GM18505 (cell line): ENCODE measurements at regions not wholly inside any gene's neighbourhood (a gene's known extent, or its start where the extent isn't known, plus 50 kb on each side); places are given as distances from the start of the nearest gene placed in this dataset.

ENCODE experiments used
- ATAC-seq: cut with Tn5 transposase; IDR thresholded peaks from one replicate; pipeline ENCODE4 v1.9.1; 2021; ENCODE audit not compliant: unreplicated experiment
- POLR2A ChIP-seq: IDR thresholded peaks from 4 replicates; pipeline ENCODE4 v1.6.1; 2011; ENCODE audit warnings: borderline replicate concordance; ENCODE audit not compliant: insufficient read depth, insufficient read length; ENCODE audit errors: extremely low read depth

- no peak for ATAC-seq
- no peak for TF ChIP-seq POLR2A
Measured at GRCh38 chr2:34901739-34902138, 1302.6 kb upstream of the FAM98A start.

DNA sequence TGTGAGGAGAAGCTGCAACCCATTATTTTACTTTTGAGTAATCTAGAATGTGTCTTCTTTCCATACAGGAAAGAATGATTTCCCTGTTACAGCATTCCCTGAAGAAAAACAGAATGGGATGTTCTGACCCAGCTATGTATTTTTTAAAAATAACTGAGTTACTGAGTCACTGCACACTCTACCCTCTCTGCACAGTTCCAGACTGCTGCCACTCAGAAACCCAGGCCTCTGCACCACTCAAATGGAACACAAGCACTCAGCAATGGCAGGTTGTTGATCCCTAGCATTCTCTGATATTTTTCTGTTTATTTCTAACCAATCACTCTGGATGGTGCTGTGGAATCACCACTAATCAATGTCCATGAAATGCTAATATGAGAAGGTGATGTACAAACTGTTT lies 1300.0 kb upstream of the FAM98A start:
- ATAC-seq = no peak
- TF ChIP-seq POLR2A = no peak

DNA sequence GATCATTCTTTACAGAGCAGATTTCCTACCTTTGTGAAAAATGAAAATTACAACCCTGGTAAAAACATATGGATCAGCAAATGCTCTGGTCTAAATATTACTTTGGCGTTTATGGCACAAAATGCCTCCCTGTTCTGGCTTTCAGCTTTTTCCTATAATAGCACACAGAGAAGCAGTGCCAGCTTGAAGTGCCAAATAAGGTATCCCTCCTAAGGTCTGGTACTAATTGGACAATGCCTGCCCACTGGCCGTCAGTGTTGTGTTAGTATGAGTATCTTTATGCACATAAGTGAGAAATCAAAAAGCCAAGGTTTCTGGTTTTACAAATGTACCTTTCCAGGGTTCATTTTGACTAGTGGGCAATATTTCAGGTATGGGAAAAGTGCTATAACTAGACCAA lies 1293.7 kb upstream of the FAM98A start:
- no peak for ATAC-seq
- TF ChIP-seq POLR2A = no peak

- ATAC-seq = no peak
- TF ChIP-seq POLR2A = no peak
Measured at GRCh38 chr2:34892256-34892655, 1293.2 kb upstream of the FAM98A start.

DNA sequence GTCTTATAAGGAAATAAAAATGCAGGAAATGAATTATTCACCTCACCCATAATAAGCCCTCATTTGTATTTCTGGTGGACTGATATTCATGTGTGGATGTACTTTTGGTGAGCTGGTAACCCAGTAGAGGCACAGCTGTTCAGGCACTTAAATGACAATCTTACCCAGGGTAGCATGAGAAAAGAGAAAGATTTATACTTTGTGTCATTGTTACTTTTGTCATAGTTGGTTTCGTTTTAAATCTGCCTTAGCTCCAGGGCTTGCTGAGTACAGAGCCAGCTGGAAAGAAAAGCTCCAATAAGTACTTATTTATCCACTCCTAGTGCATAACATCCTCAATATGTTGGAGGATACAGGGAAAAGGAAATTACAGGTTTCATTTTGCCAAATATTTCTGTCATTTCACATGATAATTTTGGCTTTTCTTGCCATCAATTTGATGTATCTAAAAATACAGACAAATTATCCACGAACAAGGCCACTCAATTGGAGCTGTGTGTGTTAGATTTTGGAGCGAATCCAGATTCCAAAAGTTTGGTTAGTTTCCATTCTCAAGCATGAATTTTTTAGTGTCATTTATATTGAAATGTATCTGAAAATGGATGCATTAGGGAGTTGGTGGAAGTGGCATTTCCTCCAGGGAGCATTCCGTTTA lies 1276.1 kb upstream of the FAM98A start:
- ATAC-seq = no peak
- TF ChIP-seq POLR2A = no peak

DNA sequence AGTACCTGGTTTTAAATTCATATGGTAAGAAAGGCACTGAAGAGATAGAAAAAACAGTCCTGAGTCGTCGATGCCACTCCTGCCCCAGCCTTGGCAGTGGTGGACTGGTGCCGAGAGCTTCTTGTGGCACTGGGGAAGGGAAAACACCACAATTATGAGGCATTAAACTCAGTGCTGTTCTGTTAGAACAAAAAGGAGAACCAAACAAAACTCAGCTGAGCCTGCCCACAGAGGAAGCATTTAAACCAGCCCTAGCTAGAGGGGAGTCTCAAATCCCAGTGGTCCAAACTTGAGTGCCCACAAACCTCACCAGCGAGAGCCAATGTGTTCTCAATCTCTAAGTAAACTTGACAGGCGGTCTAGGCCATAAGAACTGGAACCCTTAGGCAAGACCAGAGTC lies 1254.5 kb upstream of the FAM98A start:
- no peak for ATAC-seq
- TF ChIP-seq POLR2A = no peak

DNA sequence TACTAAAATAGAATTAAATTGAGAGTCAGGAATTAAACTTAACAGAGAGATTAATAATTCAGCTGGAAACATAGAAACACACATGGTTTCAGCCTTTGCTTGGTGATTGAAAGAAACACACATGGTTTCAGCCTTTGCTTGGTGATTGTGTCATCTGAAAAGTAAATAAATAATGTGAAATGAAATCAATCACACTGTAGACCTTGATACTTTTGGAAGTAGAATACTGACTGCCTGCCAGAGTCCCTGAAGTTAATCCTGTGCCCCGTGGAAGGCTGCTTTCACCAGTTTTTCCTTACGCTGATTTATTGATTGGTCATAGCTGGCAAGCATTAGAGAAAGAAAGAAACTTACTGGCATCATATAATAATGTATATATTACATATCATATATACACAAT lies 1252.7 kb upstream of the FAM98A start:
- TF ChIP-seq POLR2A = no peak
- ATAC-seq = no peak

DNA sequence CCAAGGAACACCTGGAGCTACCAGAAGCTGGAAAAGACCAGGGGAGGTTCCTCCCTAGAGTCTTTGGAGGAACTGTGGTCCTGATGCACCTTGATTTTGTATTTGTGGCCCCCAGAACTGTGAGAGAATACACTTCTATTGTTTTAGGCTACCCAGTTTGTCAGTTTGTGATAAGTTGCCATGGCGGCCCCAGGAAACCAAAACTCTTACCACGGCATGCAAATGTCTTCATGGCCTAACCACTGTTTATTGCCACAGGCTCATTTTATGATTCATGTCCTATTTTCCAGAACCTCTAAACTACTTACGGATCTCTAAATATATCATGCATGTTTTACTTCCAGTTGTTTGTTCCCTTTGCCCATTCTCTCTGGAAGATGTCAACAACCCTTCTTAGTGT lies 1250.7 kb upstream of the FAM98A start:
- no peak for ATAC-seq
- no peak for TF ChIP-seq POLR2A

- TF ChIP-seq POLR2A = no peak
- no peak for ATAC-seq
Measured at GRCh38 chr2:34848691-34849090, 1249.6 kb upstream of the FAM98A start.

DNA sequence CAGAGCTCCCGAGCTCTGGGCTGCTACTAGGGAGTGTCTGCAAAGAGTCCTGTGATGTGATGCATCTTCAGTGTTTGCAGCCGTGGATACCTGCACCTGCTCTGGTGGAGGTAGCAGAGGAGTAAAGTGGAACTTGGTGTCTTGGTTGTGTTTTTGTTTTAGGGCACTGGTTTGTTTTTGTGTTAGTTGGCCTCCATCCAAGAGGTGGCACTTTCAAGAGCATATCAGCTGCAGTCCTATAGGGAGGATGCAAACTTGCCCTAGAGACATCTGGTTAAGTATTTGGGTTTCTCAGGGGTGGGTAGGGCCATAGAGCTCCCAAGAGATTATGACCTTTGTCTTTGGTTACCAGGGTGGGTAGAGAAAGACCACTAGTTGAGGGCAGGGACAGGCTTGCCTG lies 1249.0 kb upstream of the FAM98A start:
- no peak for ATAC-seq

GRCh38 chr2:34844629-34845028 lies 1245.5 kb upstream of the FAM98A start:
- no peak for TF ChIP-seq POLR2A
- no peak for ATAC-seq

More for the DNA sequence above, 1249.0 kb upstream of the FAM98A start:
- no peak for TF ChIP-seq POLR2A

DNA sequence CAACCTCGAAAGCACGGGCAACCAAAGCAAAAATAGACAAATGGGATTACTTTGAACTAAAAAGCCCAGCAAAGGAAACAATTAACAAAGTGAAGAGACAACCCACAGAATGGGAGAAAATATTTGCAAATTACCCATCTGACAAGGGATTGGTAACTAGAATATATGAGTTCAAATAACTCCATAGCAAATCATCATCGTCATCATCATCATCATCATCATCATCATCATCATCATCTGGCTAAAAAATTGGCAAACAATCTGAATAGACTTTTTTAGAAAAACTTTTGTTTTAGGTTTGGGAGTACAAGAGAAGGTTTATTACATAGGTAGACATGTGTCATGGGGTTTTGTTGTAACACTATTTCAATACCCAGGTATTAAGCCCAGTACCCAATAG lies 1239.3 kb upstream of the FAM98A start:
- ATAC-seq = no peak
- no peak for TF ChIP-seq POLR2A

DNA sequence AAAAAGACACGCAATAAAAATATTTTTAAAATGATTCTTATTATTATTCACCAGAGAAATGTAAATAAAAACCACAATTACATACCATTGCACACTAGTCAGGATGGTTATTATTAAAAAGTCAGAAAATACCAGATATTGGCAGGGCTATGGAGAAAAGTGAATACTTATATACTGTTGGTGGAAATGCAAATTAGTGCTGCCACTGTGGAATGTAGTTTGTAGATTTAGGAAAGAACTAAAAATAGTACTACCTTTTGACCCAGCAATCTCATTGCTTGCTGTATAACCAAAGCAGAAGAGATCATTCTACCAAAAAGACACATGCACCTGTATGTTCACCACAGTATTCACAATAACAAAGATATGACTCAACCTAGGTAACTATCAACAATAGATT lies 1237.3 kb upstream of the FAM98A start:
- no peak for TF ChIP-seq POLR2A
- no peak for ATAC-seq

DNA sequence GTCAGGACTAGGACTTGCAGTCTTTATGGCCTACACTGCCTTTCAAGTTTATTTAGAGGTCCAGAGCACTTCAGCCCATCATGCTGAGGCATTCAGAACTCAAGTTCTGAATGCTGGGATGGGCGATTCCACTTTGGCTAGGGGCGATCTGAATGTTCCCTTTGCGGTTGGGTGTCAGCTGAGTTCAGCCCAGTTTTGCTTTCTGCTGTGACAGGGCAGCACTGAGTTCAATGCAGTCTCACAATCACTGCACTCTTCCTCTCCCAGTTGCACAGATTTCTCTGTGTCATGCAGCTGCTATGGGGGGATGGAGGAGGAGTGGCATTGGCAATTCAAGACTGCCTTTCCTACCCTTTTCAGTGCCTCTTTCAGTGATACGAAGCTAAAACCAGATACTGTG lies 1232.0 kb upstream of the FAM98A start:
- no peak for TF ChIP-seq POLR2A
- ATAC-seq = no peak

DNA sequence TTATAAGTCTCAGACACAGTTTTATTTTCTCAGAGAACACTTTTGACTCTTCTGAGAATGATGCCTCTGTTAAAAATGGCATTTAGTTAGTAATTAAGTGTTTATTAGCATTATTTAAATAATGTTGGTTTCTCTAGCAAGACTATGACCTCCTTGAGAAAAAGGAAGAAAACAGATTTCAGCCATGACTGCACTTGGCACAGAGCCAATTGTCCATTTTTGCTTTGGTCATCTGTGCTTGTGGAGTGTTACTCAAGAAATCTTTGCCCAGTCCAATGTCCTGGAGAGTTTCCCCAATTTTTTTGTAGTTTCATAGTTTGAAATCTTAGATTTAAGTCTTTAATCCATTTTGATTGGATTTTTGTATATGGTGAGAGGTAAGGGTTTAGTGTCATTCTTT lies 1229.4 kb upstream of the FAM98A start:
- no peak for TF ChIP-seq POLR2A
- no peak for ATAC-seq
